Superior temporal gyrus (tissue), 1 donor: ENCODE measurements at regions not wholly inside any gene's neighbourhood (a gene's known extent, or its start where the extent isn't known, plus 50 kb on each side); places are given as distances from the start of the nearest gene placed in this dataset.
"Not testable (repeated sequence)": the region's sequence is repeated elsewhere in the genome, so short reads cannot be mapped to it uniquely, and the experiment has no call there.

Experiments used
- DNase-seq: peaks from one replicate; pipeline ENCODE4 v3.0.0-alpha.2; 2016; ENCODE audit errors: extremely low spot score

- no peak for DNase-seq
Observed at GRCh38 chr1:244106837-244107493, 55.9 kb downstream of the ZBTB18 start.

DNA sequence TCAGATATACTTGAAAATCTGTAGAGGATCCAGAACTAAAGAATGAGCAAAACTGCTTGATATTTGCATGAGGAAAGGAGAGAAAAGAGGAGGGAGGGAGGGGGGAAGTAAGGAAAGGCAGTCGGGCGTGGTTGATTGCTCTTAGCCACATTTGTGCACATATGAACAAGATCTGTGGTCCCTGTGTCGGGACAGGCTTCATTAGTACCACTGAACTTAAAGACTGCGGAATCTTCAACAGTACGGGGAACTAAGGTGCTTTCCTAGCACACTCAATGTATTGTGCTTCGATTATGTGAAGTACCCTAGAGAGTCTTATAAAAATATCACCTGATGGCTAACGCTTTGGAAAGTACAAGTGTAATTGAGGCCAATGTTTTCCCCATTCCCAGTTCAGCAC is 59.9 kb downstream of the ZBTB18 start:
- DNase-seq = no peak

DNA sequence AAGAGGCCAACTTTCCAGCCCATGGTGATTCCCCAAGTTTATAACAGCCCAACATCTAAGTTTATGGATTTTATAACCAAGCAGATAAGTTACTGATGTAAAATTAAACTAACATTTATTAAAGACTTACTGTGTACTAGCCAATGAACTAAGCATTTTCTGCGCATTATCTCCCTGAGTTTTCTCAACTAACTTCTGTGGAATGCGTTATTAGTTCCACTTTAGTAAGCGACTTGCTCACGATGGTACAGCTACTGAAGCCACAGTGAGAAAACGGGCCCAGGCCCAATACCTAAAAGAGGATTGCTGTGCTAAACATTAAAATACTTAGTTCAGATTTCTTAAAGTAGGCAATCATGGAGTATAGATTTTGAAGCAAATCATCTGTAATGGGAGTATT is 61.0 kb downstream of the ZBTB18 start:
- DNase-seq = no peak

- no peak for DNase-seq
Observed at GRCh38 chr1:244112636-244113035, 61.6 kb downstream of the ZBTB18 start.

GRCh38 chr1:244113532-244114320 is 62.6 kb downstream of the ZBTB18 start:
- DNase-seq = no peak

- DNase-seq = no peak
Observed at GRCh38 chr1:244114892-244115291, 63.8 kb downstream of the ZBTB18 start.

DNA sequence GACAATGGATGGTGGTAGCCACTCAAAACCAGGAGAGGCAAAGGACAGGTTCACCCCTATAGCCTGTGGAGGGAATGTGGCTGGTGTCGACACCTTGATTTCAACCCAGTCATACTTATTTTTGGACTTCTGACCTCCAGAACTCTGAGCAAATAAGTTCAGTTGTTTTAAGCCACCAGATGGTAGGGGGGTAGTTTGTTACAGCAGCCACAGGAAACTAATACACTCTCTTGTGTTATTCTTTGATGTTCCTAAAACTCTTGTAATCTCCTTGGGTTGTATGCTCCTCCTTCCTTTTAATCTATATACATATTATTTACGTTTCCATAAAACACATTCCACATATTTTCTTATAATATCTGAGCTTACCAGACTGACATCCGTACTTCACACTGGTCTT is 65.9 kb downstream of the ZBTB18 start:
- no peak for DNase-seq

- no peak for DNase-seq
Observed at GRCh38 chr1:244118109-244118761, 67.2 kb downstream of the ZBTB18 start.

DNA sequence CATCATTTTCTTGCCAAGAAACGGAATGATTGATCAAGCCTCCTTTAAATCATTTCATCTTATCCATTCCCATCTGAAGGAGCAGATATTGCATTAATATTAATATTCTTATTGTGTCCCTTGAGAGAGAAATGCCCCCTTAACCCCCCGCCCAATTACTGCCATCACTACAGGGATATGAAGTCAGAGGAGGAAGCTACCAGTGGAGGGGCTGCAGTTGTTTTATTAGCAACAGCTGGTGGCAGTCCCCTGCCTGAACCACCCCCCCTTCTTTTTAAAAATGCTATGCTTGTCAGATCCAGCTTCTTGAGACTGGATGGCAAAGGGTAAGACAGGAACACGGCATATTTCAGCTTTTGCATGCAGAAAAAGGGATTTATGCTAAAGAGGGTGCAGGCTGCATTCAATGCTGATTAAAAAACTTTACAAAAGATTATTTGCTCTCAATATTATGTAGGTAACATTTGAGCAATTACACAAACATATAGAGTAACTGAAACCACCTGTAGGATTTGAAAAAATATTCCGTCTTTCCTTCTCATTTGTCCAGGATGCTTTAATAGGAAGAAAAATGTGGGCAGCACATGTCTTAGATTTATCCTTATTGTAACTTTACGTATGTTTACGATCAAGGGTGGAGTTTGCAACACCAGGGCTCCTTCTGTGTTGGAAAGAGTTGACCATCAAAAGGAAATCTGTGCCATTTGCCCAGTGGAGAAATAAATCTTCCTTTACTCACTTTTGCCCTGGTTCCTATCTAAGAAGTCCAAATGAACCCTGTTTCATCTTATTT is 77.7 kb downstream of the ZBTB18 start:
- no peak for DNase-seq

DNA sequence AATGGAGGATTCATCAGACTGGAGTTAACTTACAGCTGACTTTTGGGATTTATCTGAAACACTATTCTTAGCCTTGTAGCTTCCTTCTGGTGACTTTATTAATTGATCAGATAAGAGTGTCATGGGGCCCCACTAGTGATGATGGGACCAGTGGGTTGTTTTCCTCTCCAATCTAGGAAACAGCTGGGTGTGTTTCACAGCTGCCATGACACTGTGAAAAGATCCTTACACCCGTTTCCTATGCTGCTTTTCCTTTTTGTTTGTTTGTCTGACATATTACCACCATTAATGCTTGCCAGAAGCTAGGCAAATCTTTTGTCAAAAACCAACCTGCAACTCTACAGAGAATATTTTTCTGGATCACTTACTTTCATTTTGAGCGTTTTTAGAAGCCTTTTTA is 86.2 kb downstream of the ZBTB18 start:
- no peak for DNase-seq

- peak; percentile 44 for DNase-seq
Observed at GRCh38 chr1:244137725-244138124, 86.6 kb downstream of the ZBTB18 start.

- DNase-seq = no peak
Observed at GRCh38 chr1:244138399-244138798, 87.3 kb downstream of the ZBTB18 start.

- DNase-seq = no peak
Observed at GRCh38 chr1:244139655-244140054, 88.6 kb downstream of the ZBTB18 start.

DNA sequence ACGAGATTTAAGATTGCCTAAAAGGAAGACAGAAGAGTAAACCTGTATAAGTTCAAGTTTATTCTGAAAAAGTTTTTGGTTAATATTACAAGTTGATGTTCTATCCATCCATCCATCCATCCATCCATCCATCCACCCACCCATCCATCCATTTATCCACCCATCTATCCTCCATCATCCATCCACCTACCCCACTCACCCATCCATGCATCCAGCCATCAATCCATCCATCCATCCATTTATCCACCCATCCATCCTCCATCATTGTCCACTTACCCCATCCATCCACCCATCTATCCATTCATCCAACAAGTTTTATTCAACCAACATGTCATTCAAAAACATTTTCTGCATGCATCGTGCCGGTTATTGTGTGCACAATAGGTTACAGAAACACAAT is 89.3 kb downstream of the ZBTB18 start:
- no peak for DNase-seq

DNA sequence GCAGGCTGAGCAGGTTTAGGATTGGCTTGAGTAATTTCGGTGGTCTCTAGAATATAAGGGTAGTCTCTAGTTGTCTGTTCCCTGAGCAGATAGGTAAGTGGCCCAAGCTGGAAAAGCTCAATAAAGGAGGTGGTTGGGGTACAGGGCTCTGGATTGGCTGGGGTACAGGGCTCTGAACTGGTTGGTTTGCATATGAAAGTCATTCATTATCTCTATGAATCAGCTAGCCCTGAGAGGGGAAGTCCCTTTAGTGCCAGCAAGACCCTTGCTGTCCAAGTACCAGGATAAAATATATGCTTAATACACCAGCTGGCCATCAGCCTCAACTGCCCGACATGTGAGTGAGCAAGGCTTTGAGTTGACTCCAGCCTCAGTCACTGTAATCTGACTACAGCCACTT is 93.0 kb downstream of the ZBTB18 start:
- no peak for DNase-seq

DNA sequence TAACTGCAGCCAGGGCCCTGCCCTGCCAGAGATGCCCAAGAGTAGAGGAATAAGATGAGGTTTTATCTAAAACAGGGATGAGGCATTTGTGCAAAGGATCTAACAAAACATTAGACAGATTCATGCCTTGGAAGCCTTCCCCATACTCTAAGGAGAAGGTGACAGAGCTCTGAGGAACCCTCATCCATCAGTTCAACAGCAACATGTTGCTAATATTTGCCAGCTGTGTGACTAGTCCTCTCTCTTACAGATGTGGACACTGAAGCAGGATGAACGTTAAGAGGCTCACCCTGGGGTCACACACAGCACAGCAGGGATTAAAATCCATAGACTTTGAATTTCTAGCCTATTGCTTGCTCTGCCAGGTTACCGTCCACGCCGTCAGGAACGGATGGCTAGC is 99.0 kb downstream of the ZBTB18 start:
- DNase-seq = no peak

GRCh38 chr1:244150665-244151064 is 99.6 kb downstream of the ZBTB18 start:
- DNase-seq = no peak

DNA sequence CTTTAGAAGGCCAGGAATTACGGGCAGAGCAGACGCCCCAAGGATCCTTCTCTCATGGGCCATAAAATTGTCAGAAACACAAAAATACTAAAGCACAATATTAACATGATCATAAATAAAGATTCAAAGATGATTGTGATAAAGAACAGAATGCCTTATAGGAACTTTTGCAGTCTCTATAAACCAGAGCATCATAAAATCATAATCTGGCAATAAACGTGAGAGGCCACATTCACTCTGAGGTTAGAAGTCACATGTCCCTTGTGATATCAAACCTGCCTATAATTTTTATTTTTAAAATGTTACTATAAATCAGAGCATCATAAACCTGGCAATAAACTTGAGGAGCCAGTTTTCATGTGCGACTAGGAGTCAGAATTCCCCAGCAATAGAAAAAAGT is 100.5 kb downstream of the ZBTB18 start:
- DNase-seq = no peak

DNA sequence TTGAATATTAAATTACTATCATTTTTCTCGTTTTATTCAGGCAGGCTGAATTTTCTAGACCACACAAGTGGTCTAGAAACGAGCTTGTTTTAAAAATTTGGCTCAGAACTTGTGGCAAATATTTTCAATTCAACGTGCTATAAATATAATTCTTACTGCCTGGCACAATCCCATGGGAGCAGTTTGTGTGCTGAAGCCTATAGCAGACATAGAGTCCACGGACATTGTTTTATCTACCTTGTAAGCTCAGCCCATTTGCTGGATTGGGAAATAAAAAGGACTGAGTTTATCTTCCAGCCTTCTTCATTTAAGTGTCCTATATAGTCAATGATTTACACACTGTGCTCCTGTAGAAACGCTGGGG is 103.4 kb downstream of the ZBTB18 start:
- DNase-seq = no peak

DNA sequence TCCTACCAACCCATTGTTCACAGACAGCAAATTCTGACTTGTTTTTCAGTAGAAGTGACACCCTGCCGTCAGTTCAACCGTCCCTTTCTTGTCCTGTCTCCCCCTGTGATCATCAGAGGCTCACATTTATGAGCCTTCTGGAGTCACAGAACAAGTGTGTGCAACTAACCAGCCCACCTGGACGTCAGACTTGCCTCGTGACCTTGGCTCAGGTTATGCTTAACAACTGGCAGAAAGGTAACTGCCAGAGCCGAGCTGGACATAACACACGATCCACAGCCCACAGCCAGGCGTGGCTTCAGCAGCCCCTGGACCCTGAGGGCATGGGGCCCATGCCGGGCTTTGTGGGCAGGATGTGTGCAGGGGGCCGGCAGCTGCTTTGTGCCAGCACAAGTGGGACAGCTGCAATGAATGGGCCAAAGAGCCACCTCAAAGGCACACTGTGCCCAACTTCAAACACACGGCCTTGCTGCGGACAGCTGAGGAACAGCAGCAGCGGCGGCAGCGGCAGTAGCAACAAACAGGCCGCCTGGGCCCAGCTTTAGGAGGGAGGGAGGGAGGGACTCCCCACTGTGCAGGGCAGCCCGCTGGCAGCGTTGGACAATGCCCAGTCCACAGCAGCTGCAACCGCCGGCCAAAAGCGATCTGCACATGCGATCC is 103.9 kb downstream of the ZBTB18 start:
- peak; percentile 73 for DNase-seq

DNA sequence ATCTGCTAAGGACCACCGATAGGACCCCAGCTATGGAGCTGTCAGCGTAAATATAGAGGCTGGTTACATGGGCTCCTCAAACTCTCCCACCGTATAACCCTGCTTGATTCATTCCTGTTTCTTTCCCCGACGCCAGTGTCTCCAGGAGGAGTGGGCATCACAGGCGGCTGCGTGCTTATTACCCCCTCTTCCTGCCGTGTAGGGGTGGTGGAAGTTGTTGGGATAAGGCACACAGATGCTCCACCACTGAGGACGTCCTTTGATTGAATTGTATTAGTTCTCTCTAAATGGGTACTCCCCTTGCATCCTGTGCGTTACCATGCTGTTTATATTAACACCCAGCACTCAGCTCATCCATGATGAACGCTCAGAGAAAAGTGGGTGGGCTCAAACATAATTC is 104.6 kb downstream of the ZBTB18 start:
- no peak for DNase-seq

GRCh38 chr1:244156617-244157016 is 105.5 kb downstream of the ZBTB18 start:
- not testable (repeated sequence) for DNase-seq
